A673 (cell line): ENCODE measurements at regions not wholly inside any gene's neighbourhood (a gene's known extent, or its start where the extent isn't known, plus 50 kb on each side); places are given as distances from the start of the nearest gene placed in this dataset.

Source experiments
- CTCF ChIP-seq: fragments of 300-800, 200-600 bp; sonication (generic); conservative IDR thresholded peaks from 2 replicates; pipeline ENCODE4 v1.5.1; 2017; ENCODE audit warnings: low read depth, mild to moderate bottlenecking, antibody characterized with exemption, low read length, moderate library complexity, mixed read lengths
- EZH2 ChIP-seq: fragments of 200-600 bp; sonication (generic); IDR thresholded peaks from 2 replicates; pipeline ENCODE4 v1.6.1; 2017; ENCODE audit warnings: borderline replicate concordance, low read depth, mild to moderate bottlenecking, mixed read lengths, antibody characterized with exemption, low read length; ENCODE audit not compliant: poor library complexity, severe bottlenecking

DNA sequence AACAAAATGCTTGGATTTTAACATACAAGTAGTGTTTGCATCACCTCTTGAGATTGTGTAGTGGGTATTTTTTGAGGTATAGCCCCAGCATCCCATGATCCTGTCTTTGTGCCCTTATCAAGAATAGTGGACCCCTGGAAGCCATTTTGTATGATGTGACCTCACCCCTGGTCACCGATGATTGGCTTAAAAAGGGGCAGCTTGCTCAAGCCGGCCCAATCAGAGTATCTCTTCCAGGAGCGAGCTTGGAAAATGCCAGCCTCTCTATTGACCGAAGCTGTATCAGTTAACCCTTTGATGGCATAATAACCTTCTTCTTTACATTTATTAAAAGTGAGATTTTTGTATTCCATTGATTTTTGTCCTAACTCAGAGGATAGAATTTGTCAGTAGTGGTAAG, 55.5 kb upstream of the FAM20A start:
- no peak for TF ChIP-seq CTCF
- no peak for TF ChIP-seq EZH2
